ENCODE measurements at regions not wholly inside any gene's neighbourhood (a gene's known extent, or its start where the extent isn't known, plus 50 kb on each side); places are given as distances from the start of the nearest gene placed in this dataset.

DNA sequence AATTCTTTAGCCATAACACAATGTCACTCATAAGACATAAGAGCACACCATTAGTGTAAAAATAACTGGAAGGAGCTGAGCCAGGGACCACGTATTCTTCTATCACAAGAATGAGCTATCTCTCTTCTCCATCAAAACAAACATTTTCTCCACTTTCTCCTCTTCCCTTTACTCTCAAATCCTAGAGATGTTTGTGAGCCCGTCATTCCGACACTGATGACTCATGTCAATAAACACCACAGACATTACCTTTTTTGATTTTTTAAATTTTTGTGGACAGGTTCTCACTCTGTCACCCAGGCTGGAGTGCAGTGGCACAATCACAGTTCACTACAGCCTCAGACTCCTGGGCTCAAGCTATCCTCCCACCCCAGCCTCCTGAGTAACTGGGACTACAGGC, 86.6 kb downstream of the MEX3B start:
- Histone ChIP-seq H4K8ac (replicated peaks; ENCODE audit: insufficient read length, low read depth, low read length) (no peak overlapping the region), H3K23me2 (ENCODE audit: insufficient read length, low read depth, low read length, poor library complexity, severe bottlenecking) (no peaks in the 10 kb centered on the region), H2BK5ac (ENCODE audit: insufficient read length, low read length) (no peak overlapping the region), H3K9me3 (ENCODE audit: control insufficient read depth, low read depth, low read length) (no peaks in the 10 kb centered on the region), H4K5ac (ENCODE audit: insufficient read length, low read depth, low read length) (no peak overlapping the region), H3K4me1 (ENCODE audit: insufficient read depth, low read length) (no peaks in the 10 kb centered on the region), H2BK20ac (ENCODE audit: low read depth, low read length, poor library complexity, severe bottlenecking) (no peak overlapping the region), H4K20me1 (ENCODE audit: control insufficient read depth, insufficient read depth, insufficient read length) (no peaks in the 10 kb centered on the region), H3K79me1 (ENCODE audit: insufficient read depth, low read depth, low read length, poor library complexity, severe bottlenecking) (no peaks in the 10 kb centered on the region), H3K56ac (ENCODE audit: insufficient read length, low read depth, low read length) (no peak overlapping the region), H2BK15ac (ENCODE audit: low read depth, low read length) (no peak overlapping the region), H3K9ac (ENCODE audit: extremely low read depth, insufficient read length, low read length) (no peak overlapping the region), H3T11ph (ENCODE audit: low read length) (no peak overlapping the region), H4K91ac (ENCODE audit: insufficient read length, low read depth, low read length) (no peak overlapping the region), H3K27ac (ENCODE audit: insufficient read length, low read depth, low read length) (no peak overlapping the region), H2BK12ac (ENCODE audit: insufficient read length, low read depth, low read length) (no peak overlapping the region), H2BK120ac (ENCODE audit: low read depth, low read length, poor library complexity, severe bottlenecking) (no peak overlapping the region), H2AK5ac (ENCODE audit: insufficient read length, low read length) (no peak overlapping the region), H3K18ac (ENCODE audit: insufficient read length, low read depth, low read length) (no peak overlapping the region), H2AFZ (ENCODE audit: low read length) (no peak overlapping the region), H3K4me2 (ENCODE audit: insufficient read depth, insufficient read length, low read length) (no peak overlapping the region), H3K27me3 (ENCODE audit: insufficient read depth, low read length) (no peaks in the 10 kb centered on the region), H3K4ac (ENCODE audit: low read depth, low read length) (no peak overlapping the region), H3K23ac (ENCODE audit: insufficient read length, low read depth, low read length) (no peak overlapping the region), H3K14ac (ENCODE audit: insufficient read depth, low read length) (no peak overlapping the region), H3K79me2 (ENCODE audit: insufficient read depth, low read length) (no peaks in the 10 kb centered on the region)
- no peak for DNase-seq
- Mint-ChIP-seq H3K27ac (no peak overlapping the region), H3K27me3 (ENCODE audit: low read depth) (no peaks in the 10 kb centered on the region), H3K36me3 (ENCODE audit: insufficient read depth in 1 of 3, low read depth in 3 of 3) (peaks cover 0 to 8% (median 3%) of the 10 kb centered on the region in 3 experiments; a peak in 2 of 7 replicates), H3K9me3 (no peaks in the 10 kb centered on the region), H3K4me1 (no peaks in the 10 kb centered on the region), H3K4me3 (no peak overlapping the region)
- TF ChIP-seq, protein P1, sequence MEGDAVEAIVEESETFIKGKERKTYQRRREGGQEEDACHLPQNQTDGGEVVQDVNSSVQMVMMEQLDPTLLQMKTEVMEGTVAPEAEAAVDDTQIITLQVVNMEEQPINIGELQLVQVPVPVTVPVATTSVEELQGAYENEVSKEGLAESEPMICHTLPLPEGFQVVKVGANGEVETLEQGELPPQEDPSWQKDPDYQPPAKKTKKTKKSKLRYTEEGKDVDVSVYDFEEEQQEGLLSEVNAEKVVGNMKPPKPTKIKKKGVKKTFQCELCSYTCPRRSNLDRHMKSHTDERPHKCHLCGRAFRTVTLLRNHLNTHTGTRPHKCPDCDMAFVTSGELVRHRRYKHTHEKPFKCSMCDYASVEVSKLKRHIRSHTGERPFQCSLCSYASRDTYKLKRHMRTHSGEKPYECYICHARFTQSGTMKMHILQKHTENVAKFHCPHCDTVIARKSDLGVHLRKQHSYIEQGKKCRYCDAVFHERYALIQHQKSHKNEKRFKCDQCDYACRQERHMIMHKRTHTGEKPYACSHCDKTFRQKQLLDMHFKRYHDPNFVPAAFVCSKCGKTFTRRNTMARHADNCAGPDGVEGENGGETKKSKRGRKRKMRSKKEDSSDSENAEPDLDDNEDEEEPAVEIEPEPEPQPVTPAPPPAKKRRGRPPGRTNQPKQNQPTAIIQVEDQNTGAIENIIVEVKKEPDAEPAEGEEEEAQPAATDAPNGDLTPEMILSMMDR (conservative IDR thresholded peaks at IDR 0.05), result no peak
- no CpG with 5 or more reads among the region's 3 CpGs for WGBS (ENCODE audit: extremely low coverage, insufficient read length, low lambda C conversion rate)

Measured in H9 (cell line).